ENCODE measurements at regions not wholly inside any gene's neighbourhood (a gene's known extent, or its start where the extent isn't known, plus 50 kb on each side); places are given as distances from the start of the nearest gene placed in this dataset.

DNA sequence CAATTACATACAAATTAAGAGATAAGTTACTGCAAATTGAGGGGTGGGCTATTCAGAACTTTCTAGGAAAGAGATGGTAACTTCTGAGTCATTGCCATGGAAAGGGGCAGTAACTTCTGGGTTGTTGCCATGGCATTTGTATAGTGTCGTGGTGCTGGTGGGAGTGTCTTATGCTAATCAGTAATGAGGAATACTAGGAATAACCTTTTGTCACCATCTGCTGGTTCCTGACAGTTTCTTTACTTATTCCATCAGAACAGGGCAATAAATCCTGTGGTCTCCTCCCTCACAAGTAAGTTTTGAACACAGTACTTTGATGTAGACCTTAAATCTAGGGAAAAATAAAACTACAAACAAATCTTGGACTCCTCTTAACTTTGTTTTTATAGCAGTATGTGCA is 435.4 kb downstream of the BCL11A start:
- no peaks in the 10 kb centered on the region for H3K27me3 ChIP-seq (ENCODE audit: insufficient read depth, low read length, poor library complexity)
- H3K27ac ChIP-seq (ENCODE audit: low read length) = peak overlapping the region; percentile 38; the same call in 1 of the 2 replicates
- no peaks in the 10 kb centered on the region for H3K79me2 ChIP-seq (ENCODE audit: insufficient read depth, low read length)
- no peak overlapping the region for H2AFZ ChIP-seq (ENCODE audit: low read depth, low read length)
- H3K9ac ChIP-seq (ENCODE audit: low read depth, low read length) = no peak overlapping the region
- TF ChIP-seq EZH2 (IDR thresholded peaks at IDR 0.05; ENCODE audit: borderline replicate concordance, low read depth, low read length, severe bottlenecking) = no peak
- TF ChIP-seq, protein P1, sequence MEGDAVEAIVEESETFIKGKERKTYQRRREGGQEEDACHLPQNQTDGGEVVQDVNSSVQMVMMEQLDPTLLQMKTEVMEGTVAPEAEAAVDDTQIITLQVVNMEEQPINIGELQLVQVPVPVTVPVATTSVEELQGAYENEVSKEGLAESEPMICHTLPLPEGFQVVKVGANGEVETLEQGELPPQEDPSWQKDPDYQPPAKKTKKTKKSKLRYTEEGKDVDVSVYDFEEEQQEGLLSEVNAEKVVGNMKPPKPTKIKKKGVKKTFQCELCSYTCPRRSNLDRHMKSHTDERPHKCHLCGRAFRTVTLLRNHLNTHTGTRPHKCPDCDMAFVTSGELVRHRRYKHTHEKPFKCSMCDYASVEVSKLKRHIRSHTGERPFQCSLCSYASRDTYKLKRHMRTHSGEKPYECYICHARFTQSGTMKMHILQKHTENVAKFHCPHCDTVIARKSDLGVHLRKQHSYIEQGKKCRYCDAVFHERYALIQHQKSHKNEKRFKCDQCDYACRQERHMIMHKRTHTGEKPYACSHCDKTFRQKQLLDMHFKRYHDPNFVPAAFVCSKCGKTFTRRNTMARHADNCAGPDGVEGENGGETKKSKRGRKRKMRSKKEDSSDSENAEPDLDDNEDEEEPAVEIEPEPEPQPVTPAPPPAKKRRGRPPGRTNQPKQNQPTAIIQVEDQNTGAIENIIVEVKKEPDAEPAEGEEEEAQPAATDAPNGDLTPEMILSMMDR (IDR thresholded peaks at IDR 0.05; ENCODE audit: borderline replicate concordance, extremely low read depth, low read length, poor library complexity, severe bottlenecking) = peak; percentile 44
- H3K4me3 ChIP-seq (ENCODE audit: low read depth in 1 of 2, low read length in 2 of 2) = no peak overlapping the region
- peaks cover 18% of the 10 kb centered on the region for H3K9me3 ChIP-seq (ENCODE audit: insufficient read depth, low read length, severe bottlenecking)
- H3K36me3 ChIP-seq (ENCODE audit: insufficient read depth, low read length) = no peaks in the 10 kb centered on the region
- H3K4me1 ChIP-seq (ENCODE audit: insufficient read depth, low read length) = peaks cover 22% of the 10 kb centered on the region
- no peak overlapping the region for H3K4me2 ChIP-seq (ENCODE audit: insufficient read depth, low read length)
- no peaks in the 10 kb centered on the region for H4K20me1 ChIP-seq (ENCODE audit: insufficient read depth, low read length)
- no peak for DNase-seq
- ATAC-seq (ENCODE audit: insufficient read depth, low read depth) = peak; percentile 48; the same call in 2 of the 3 replicates

GRCh38 chr2:60116161-60116875 is 437.1 kb downstream of the BCL11A start:
- no peak for DNase-seq
- Histone ChIP-seq H3K27ac (ENCODE audit: low read length) (no peak overlapping the region), H3K79me2 (ENCODE audit: insufficient read depth, low read length) (no peaks in the 10 kb centered on the region), H3K9ac (ENCODE audit: low read depth, low read length) (no peak overlapping the region), H3K4me1 (ENCODE audit: insufficient read depth, low read length) (peaks cover 22% of the 10 kb centered on the region), H3K4me3 (ENCODE audit: low read depth in 1 of 2, low read length in 2 of 2) (no peak overlapping the region), H3K36me3 (ENCODE audit: insufficient read depth, low read length) (no peaks in the 10 kb centered on the region), H2AFZ (ENCODE audit: low read depth, low read length) (no peak overlapping the region), H3K27me3 (ENCODE audit: insufficient read depth, low read length, poor library complexity) (no peaks in the 10 kb centered on the region), H3K9me3 (ENCODE audit: insufficient read depth, low read length, severe bottlenecking) (peaks cover 20% of the 10 kb centered on the region), H3K4me2 (ENCODE audit: insufficient read depth, low read length) (no peak overlapping the region), H4K20me1 (ENCODE audit: insufficient read depth, low read length) (no peaks in the 10 kb centered on the region)
- no peak for ATAC-seq (ENCODE audit: insufficient read depth, low read depth)
- TF ChIP-seq, protein P1 (IDR thresholded peaks at IDR 0.05; ENCODE audit: borderline replicate concordance, extremely low read depth, low read length, poor library complexity, severe bottlenecking) = no peak
- no peak for TF ChIP-seq EZH2 (IDR thresholded peaks at IDR 0.05; ENCODE audit: borderline replicate concordance, low read depth, low read length, severe bottlenecking)

DNA sequence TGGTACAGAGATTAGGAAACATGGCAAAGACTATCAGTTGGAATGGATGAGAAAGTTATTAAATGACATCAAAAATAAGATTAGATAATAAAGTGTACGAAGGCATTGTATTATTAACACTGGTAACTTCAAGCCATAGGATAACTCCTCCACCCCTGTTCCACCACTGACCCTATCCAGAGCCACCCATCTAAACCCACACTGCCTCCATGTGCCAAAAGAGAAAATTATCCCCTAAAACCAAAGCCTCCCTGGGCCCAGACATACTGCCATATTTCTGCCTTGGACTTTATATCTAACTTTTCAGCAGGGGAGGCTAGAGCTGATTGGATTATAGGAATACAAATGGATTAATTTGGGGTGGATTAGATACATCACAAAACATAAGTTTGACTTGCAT is 443.7 kb downstream of the BCL11A start:
- H3K79me2 ChIP-seq (ENCODE audit: insufficient read depth, low read length) = no peaks in the 10 kb centered on the region
- H3K27ac ChIP-seq (ENCODE audit: low read length) = no peak overlapping the region
- H3K9ac ChIP-seq (ENCODE audit: low read depth, low read length) = no peak overlapping the region
- H3K36me3 ChIP-seq (ENCODE audit: insufficient read depth, low read length) = no peaks in the 10 kb centered on the region
- no peak for ATAC-seq (ENCODE audit: insufficient read depth, low read depth)
- peaks cover 42% of the 10 kb centered on the region for H3K4me1 ChIP-seq (ENCODE audit: insufficient read depth, low read length)
- no peak overlapping the region for H3K4me2 ChIP-seq (ENCODE audit: insufficient read depth, low read length)
- no peak for DNase-seq
- no peak overlapping the region for H3K4me3 ChIP-seq (ENCODE audit: low read depth in 1 of 2, low read length in 2 of 2)
- TF ChIP-seq EZH2 (IDR thresholded peaks at IDR 0.05; ENCODE audit: borderline replicate concordance, low read depth, low read length, severe bottlenecking) = no peak
- TF ChIP-seq, protein P1 (IDR thresholded peaks at IDR 0.05; ENCODE audit: borderline replicate concordance, extremely low read depth, low read length, poor library complexity, severe bottlenecking) = peak; percentile 21
- H3K27me3 ChIP-seq (ENCODE audit: insufficient read depth, low read length, poor library complexity) = no peaks in the 10 kb centered on the region
- no peak overlapping the region for H2AFZ ChIP-seq (ENCODE audit: low read depth, low read length)
- peaks cover 4% of the 10 kb centered on the region for H3K9me3 ChIP-seq (ENCODE audit: insufficient read depth, low read length, severe bottlenecking)
- H4K20me1 ChIP-seq (ENCODE audit: insufficient read depth, low read length) = no peaks in the 10 kb centered on the region
